GM18517 (cell line): ENCODE measurements at regions not wholly inside any gene's neighbourhood (a gene's known extent, or its start where the extent isn't known, plus 50 kb on each side); places are given as distances from the start of the nearest gene placed in this dataset.

ENCODE experiments used
- ATAC-seq: cut with Tn5 transposase; IDR thresholded peaks from one replicate; pipeline ENCODE4 v1.9.1; 2021; ENCODE audit warnings: mild to moderate bottlenecking, moderate library complexity; ENCODE audit not compliant: unreplicated experiment

- no peak for ATAC-seq
Measured at GRCh38 chr13:58032676-58033460, 401.3 kb downstream of the PCDH17 start.

GRCh38 chr13:58043971-58044370, 412.4 kb downstream of the PCDH17 start:
- ATAC-seq, result no peak

DNA sequence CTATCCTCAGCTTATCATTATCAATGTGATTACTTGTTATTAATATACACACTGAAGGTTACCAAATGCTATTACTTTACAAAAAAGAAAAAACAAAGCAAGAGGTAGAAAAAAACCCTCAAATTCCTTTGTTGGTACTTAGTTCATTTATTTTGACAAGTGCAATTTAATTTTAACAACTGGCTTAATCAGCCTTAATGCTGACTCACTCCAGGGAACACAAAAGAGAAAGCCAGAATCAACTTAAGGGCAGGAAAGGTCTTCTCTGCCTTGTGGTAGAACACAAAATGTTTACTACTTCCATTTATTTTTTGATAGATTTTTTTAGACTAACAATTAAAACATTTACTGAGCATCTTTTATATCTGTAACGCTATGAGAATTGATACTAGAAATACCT, 417.1 kb downstream of the PCDH17 start:
- no peak for ATAC-seq

GRCh38 chr13:58051396-58051795, 419.9 kb downstream of the PCDH17 start:
- ATAC-seq, result no peak

- no peak for ATAC-seq
Measured at GRCh38 chr13:58051807-58052375, 420.3 kb downstream of the PCDH17 start.

- no peak for ATAC-seq
Measured at GRCh38 chr13:58056426-58056825, 424.9 kb downstream of the PCDH17 start.

DNA sequence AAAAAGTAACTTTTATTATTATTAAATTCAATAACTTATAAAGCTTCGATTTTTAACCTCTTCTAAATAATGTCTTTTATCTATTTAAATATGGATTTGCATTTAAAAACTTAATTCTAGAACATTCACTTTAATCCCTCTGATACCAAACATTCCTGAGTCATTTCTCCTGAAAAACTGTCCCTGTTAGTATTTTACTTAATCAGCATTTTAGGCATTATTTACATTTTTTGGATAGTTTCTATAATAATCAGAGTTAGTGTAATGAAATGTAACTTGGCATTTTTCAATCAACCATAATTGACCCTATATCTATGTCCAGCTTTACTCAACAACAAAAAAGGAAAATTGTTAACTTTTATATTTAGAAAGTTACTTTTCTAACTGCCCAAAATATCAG, 428.1 kb downstream of the PCDH17 start:
- no peak for ATAC-seq

- ATAC-seq, result no peak
Measured at GRCh38 chr13:58080806-58081205, 449.3 kb downstream of the PCDH17 start.

GRCh38 chr13:58081301-58081820, 449.8 kb downstream of the PCDH17 start:
- ATAC-seq, result no peak

DNA sequence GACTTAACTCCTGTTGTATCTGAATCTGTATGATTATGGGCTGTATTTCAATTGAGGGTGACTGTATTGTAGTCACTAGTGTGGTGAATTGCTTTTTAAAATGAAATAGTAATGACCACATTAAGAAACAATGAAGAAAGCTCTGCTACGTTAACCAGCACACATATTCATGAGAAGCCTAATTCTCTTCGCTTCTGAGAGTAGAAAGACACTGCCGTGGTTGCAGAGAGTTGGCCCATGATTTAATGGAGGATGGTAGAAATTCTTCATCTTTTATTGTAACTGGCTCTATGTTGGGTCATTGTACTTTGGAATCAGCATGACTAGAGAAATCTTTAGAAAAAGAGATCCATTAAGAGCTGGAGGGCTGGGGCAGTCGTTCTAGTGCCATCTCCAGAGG, 451.5 kb downstream of the PCDH17 start:
- ATAC-seq, result no peak

DNA sequence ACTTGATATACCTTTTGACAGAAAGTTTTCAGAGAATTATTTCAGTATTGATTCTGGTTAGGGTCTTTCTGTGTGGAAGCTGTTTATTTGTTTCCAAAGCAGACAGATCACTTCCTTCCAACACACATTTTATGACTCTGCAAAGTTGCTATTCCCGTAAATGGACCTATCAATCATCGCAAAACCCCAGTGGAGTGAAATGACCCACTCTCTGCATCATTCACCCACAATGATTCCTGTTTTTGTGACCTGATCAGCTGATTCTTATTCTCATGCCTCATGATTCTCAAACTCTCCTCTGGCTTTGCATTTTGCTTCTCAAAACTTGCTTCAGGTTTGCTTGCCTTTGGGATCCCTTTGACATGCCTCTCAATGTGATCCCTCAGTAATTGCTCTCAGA, 453.7 kb downstream of the PCDH17 start:
- no peak for ATAC-seq

DNA sequence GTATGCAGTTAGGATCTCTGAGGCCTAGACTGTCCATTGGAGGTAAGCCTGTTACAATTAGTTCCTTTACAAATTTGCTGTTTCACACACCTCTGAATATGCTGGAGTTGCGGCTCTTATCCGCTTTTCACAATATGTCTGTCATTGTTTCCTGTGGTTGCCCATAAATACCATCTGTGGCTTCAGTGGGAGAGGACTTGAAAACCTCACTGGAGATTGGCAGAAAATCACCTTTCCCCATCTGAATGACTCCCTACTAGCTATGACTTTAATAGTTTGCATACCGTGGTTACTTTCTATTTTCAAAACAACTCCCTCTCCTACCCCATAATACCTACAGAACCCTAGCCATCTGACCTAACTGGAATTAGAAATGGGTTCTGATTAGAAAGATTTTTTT, 454.3 kb downstream of the PCDH17 start:
- ATAC-seq, result no peak

- ATAC-seq, result no peak
Measured at GRCh38 chr13:58087566-58087965, 456.0 kb downstream of the PCDH17 start.

DNA sequence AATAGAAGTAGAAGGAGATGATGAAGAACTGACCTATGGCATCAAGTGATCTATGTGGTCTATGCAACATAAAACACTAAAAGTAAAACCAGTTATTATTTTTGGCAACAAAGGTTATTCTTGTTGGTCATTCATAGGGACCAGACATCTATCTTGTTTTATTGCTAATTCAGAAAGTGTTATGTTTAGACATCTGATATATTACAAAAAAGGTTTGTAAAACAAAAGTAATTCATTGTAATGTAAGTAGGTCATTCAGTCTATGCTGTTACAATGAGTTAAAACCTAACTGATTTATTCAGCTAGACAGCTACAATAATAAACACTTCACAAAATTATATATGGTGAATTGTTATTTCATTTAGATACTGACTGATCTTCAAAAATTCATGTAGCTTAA, 461.9 kb downstream of the PCDH17 start:
- no peak for ATAC-seq

GRCh38 chr13:58097831-58098230, 466.3 kb downstream of the PCDH17 start:
- no peak for ATAC-seq

DNA sequence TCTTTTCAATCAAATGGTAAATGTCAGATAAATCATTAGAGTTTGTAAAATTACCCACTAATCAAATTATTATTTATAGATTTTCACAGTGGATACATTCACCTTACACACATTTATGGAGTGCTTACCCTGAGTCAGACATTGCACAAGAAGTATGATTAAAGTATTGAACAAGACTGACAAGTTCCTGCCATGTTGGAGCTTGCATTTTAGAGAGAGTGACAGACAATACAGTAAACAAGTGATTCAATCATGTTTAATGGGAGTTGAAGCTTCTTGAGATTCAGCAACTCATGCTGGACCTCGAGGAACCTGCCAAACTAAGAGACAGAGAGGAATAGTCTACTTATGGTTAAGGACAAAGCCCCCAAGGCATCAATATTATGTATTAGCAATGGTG, 487.8 kb downstream of the PCDH17 start:
- ATAC-seq, result no peak

DNA sequence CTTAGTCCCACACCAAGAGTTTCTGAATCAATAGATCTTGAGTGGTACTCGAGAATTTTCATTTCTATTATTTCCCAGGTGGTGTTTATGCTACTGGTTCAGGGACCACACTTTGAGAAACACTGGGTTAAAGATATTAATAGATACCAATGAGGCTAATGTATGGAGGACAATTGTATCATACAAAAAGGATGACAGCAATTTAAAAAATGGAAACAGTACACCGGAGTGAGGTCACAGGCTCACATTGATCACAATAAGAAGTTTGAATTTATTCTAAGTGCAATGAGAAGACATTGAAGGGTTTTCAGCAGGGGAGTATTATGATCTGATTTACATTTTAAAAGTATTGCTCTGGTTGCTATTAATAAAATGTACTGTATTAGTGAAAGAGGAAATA, 488.3 kb downstream of the PCDH17 start:
- ATAC-seq, result no peak

- no peak for ATAC-seq
Measured at GRCh38 chr13:58126496-58126895, 495.0 kb downstream of the PCDH17 start.

DNA sequence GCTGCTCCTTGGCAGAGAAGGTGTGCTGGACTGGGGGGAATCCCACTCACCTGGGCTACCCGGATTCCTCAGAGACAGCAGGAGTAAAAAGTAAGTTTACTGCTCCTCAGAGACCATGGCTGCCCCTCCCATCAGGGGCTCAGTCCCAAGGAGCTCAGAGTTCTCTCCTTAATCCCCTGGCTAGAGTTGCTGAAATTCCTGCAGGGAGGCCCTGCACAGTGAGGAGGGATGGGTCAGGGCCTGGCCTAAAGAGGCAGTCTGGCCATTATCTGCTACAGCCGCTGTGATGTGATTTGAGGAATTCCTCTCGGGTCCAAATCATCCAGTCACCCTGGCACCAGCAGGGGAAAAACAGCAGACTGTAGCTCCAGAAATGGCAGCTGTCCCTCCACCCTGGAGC, 502.5 kb downstream of the PCDH17 start:
- ATAC-seq, result no peak

DNA sequence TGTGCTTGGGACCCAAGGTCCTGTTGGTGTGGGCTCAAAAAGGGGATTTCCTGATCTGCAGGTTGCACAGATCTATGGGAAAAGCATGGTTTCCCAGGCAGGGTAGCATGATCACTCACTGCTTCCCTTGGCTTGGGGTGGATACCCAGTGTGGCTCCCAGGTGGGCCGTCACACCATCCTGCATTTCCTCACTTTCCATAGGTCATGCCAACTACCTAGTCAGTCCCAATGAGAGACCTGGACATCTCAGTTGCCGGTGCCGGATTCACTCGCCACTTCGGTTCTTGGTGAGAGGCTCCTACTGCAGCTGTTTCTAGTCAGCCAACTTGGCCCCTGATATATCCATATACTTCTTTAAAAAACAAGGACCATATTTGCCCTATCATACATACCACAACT, 503.0 kb downstream of the PCDH17 start:
- no peak for ATAC-seq

GRCh38 chr13:58142952-58143351, 511.4 kb downstream of the PCDH17 start:
- no peak for ATAC-seq

DNA sequence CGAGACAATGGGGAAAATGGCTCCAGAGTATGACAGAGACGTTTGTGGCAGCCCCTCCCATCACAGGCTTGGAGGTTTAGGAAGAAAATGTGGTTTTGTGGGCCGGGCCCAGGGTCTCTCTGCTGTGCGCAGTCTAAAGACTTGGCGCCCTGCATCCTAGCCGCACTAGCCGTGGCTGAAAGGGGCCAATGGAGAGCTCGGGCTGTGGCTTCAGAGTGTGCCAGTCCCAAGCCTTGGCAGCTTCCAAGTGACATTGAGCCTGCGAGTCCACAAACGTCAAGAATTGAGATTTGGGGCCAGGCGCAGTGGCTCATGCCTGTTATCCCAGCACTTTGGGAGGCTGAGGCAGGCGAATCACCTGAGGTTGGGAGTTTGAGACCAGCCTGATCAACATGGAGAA, 513.1 kb downstream of the PCDH17 start:
- no peak for ATAC-seq

DNA sequence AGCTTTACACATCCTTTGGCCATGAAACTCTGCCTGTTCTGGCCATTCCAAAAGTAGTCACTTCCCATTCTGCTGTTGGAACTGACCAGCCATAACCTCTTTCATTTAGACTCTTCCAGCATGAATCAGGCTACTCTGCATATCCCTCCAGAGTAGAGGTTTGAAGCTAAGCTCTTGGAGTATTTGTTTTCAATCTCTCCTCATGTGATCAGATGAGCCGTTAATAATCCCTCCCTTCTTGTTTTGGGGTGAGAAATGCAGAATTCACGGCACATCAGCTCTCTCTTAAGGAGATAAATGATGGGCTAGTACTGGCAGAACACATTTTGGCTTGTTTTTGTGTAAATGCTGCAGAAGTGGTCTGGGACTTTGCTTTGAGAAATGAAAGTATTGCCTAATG, 519.9 kb downstream of the PCDH17 start:
- no peak for ATAC-seq
